Keratinocyte (primary cell): ENCODE measurements at regions not wholly inside any gene's neighbourhood (a gene's known extent, or its start where the extent isn't known, plus 50 kb on each side); places are given as distances from the start of the nearest gene placed in this dataset.

Source experiments
- DNase-seq: peaks from one replicate; pipeline ENCODE4 v3.0.0-alpha.2; 2011; ENCODE audit warnings: low read depth, missing footprints, low spot score
- FAIRE-seq: peaks from 2 replicates; lab custom pipeline; 2011; peaks lifted over from hg19 to GRCh38; lab: Jason Lieb, UNC
- H2AFZ ChIP-seq: 2 replicates; pipeline ENCODE4 v1.6.0; 2012; ENCODE audit warnings: low read length, control low read depth, inconsistent platforms; ENCODE audit not compliant: control insufficient read depth
- H3K27ac ChIP-seq: 2 replicates; pipeline ENCODE4 v1.5.1; 2011; ENCODE audit warnings: low read length; ENCODE audit not compliant: control insufficient read depth, insufficient read depth
- H3K27me3 ChIP-seq: 3 replicates; pipeline ENCODE4 v1.6.0; 2011; ENCODE audit warnings: low read length; ENCODE audit not compliant: control insufficient read depth, insufficient read depth; ENCODE audit errors: extremely low read depth
- H3K36me3 ChIP-seq, 2 experiments: 2 replicates in 1 of 2; 3 replicates in 1 of 2; pipeline ENCODE4 v1.5.1; 2011; ENCODE audit warnings: low read length in 2 of 2, mild to moderate bottlenecking in 1 of 2; ENCODE audit not compliant: control insufficient read depth in 2 of 2, insufficient read depth in 2 of 2; ENCODE audit errors: extremely low read depth in 1 of 2
- H3K4me1 ChIP-seq: 3 replicates; pipeline ENCODE4 v1.5.1; 2011; ENCODE audit warnings: low read length; ENCODE audit not compliant: control insufficient read depth, insufficient read depth; ENCODE audit errors: extremely low read depth
- H3K4me2 ChIP-seq: 3 replicates; pipeline ENCODE4 v1.6.0; 2011; ENCODE audit warnings: low read depth, low read length; ENCODE audit not compliant: control insufficient read depth, insufficient read depth; ENCODE audit errors: extremely low read depth
- H3K4me3 ChIP-seq, 3 experiments: fragments of 200-600 bp in 1 of 3; sonication (generic) in 1 of 3; 2 replicates in 2 of 3; 3 replicates in 1 of 3; pipeline ENCODE4 v1.5.1; 2011 to 2016; ENCODE audit warnings: low read length in 3 of 3, mild to moderate bottlenecking in 3 of 3, control low read depth in 2 of 3, inconsistent platforms in 1 of 3, low read depth in 1 of 3, mixed read lengths in 1 of 3, mixed run types in 1 of 3, moderate library complexity in 1 of 3; ENCODE audit not compliant: control insufficient read depth in 2 of 3, insufficient read depth in 2 of 3; ENCODE audit errors: extremely low read depth in 1 of 3
- H3K79me2 ChIP-seq: 2 replicates; pipeline ENCODE4 v1.6.0; 2012; ENCODE audit warnings: low read length; ENCODE audit not compliant: control insufficient read depth, insufficient read depth
- H3K9ac ChIP-seq: 3 replicates; pipeline ENCODE4 v1.6.0; 2011; ENCODE audit warnings: low read length; ENCODE audit not compliant: control insufficient read depth, insufficient read depth; ENCODE audit errors: extremely low read depth
- H3K9me1 ChIP-seq: 3 replicates; pipeline ENCODE4 v1.6.0; 2011; ENCODE audit warnings: low read length; ENCODE audit not compliant: control insufficient read depth, insufficient read depth; ENCODE audit errors: extremely low read depth
- H3K9me3 ChIP-seq: 2 replicates; pipeline ENCODE4 v1.5.1; 2012; ENCODE audit warnings: low read depth, low read length; ENCODE audit not compliant: control insufficient read depth
- H4K20me1 ChIP-seq: 3 replicates; pipeline ENCODE4 v1.6.0; 2011; ENCODE audit warnings: low read length; ENCODE audit not compliant: control insufficient read depth, insufficient read depth; ENCODE audit errors: extremely low read depth
- CTCF ChIP-seq, 3 experiments: IDR thresholded peaks in 1 of 3; conservative IDR thresholded peaks in 1 of 3; optimal IDR thresholded peaks in 1 of 3; 2 replicates in 2 of 3; 3 replicates in 1 of 3; pipeline versions ENCODE3 to v1.5.1; 2011; ENCODE audit warnings: low read length in 3 of 3, mild to moderate bottlenecking in 3 of 3, moderate library complexity in 2 of 3, control low read depth in 1 of 3, inconsistent platforms in 1 of 3; ENCODE audit not compliant: insufficient read depth in 2 of 3; ENCODE audit errors: extremely low read depth in 1 of 3
- EZH2 ChIP-seq: IDR thresholded peaks from one replicate; pipeline ENCODE4 v1.6.1; 2012; ENCODE audit warnings: inconsistent platforms, mild to moderate bottlenecking, low read length, moderate library complexity
- dilution Hi-C: fragments of 300-500 bp; cut with MboI; formaldehyde crosslinking; loops from one replicate; pipeline ENCODE4 v1.7.0; 2020; ENCODE audit warnings: low sequenced_read_pairs; ENCODE audit not compliant: extremely low pct_ligation_motif_present

- H4K20me1 ChIP-seq, result no peaks in the 10 kb centered on the region
- no peak overlapping the region for H3K4me3 ChIP-seq
- no peak overlapping the region for H2AFZ ChIP-seq
- DNase-seq (no peak), FAIRE-seq (no peak)
- H3K4me1 ChIP-seq, result no peaks in the 10 kb centered on the region
- H3K27ac ChIP-seq, result no peak overlapping the region
- no peaks in the 10 kb centered on the region for H3K9me1 ChIP-seq
- H3K36me3 ChIP-seq, result no peaks in the 10 kb centered on the region
- H3K79me2 ChIP-seq, result no peaks in the 10 kb centered on the region
- no peaks in the 10 kb centered on the region for H3K27me3 ChIP-seq
- H3K4me2 ChIP-seq, result no peak overlapping the region
- TF ChIP-seq CTCF (optimal IDR thresholded peaks at IDR 0.05 in 1 of 3, IDR thresholded peaks at IDR 0.05 in 1 of 3, conservative IDR thresholded peaks at IDR 0.05 in 1 of 3; ENCODE audit: extremely low read depth in 1 of 3, insufficient read depth in 2 of 3, low read length in 3 of 3), result no peak
- no peak for TF ChIP-seq EZH2
- dilution Hi-C loops, result no loop called here
- no peaks in the 10 kb centered on the region for H3K9me3 ChIP-seq
- no peak overlapping the region for H3K9ac ChIP-seq
Measured at GRCh38 chr21:41018431-41018830, 149.5 kb upstream of the BACE2 start.

- no peaks in the 10 kb centered on the region for H3K36me3 ChIP-seq
- no peaks in the 10 kb centered on the region for H3K9me1 ChIP-seq
- H3K9me3 ChIP-seq, result no peaks in the 10 kb centered on the region
- H3K4me3 ChIP-seq, result no peak overlapping the region
- H3K4me2 ChIP-seq, result no peak overlapping the region
- H3K9ac ChIP-seq, result no peak overlapping the region
- H3K27ac ChIP-seq, result no peak overlapping the region
- no peaks in the 10 kb centered on the region for H3K79me2 ChIP-seq
- TF ChIP-seq CTCF (optimal IDR thresholded peaks at IDR 0.05 in 1 of 3, IDR thresholded peaks at IDR 0.05 in 1 of 3, conservative IDR thresholded peaks at IDR 0.05 in 1 of 3; ENCODE audit: extremely low read depth in 1 of 3, insufficient read depth in 2 of 3, low read length in 3 of 3) (no peak), EZH2 (no peak)
- H3K27me3 ChIP-seq, result no peaks in the 10 kb centered on the region
- DNase-seq (no peak), FAIRE-seq (no peak)
- H3K4me1 ChIP-seq, result no peaks in the 10 kb centered on the region
- dilution Hi-C loops, result no loop called here
- no peak overlapping the region for H2AFZ ChIP-seq
- H4K20me1 ChIP-seq, result no peaks in the 10 kb centered on the region
Measured at GRCh38 chr21:41023936-41024335, 144.0 kb upstream of the BACE2 start.
